Stimulated activated CD8-positive, alpha-beta memory T cell treated with anti-CD3 and anti-CD28 coated beads, Interleukin-4, amount 100 ng/mL, for 4 hours (primary cell): ENCODE measurements at regions not wholly inside any gene's neighbourhood (a gene's known extent, or its start where the extent isn't known, plus 50 kb on each side); places are given as distances from the start of the nearest gene placed in this dataset.
"Not testable (repeated sequence)": the region's sequence is repeated elsewhere in the genome, so short reads cannot be mapped to it uniquely, and the experiment has no call there.

Source experiments
- DNase-seq, 2 donors: peaks; one replicate each; pipeline ENCODE4 v3.0.0-alpha.2; 2020; ENCODE audit warnings: low read depth in 2 of 2, low spot score in 1 of 2

DNA sequence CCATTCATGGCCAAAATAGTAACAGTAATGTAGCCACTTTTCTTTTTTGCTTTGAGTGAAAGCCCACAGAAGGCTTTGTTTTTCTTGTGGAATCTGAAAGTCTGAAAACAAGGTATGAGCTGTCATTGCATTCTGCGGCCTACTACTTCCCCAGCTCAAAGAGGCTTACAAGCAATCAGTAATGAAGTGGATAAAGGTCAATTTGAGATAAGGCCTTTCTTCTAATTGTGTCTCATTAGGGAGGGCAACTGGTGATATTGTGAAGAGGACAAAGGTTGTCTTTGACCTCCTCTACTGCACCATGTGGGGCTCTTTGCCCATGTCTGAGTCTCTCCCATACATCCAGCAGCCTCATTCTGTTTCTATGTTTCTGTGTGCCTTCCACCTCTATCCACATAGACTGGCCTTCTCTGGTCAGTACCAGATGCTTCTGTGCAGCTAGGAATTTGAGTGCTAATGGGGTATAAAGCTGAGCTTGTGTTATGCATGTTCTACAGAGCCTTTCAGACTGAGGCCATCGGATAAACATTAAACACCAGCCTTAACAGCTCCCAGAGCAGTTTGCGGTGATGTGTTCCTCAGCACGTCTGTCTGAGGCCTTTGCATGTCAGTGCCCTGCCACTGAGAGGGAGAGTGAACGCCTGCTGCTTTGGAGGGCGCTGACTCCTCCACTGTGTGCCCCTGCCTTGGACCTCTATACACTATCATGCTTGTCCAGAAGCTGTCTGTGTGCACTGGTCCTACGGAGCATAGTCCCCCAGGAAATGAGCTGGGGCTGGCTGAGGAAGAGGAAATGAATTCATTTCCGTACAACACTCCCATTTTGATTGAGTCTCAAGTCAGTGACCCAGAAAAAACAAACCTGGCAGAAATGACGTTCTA is 80.2 kb downstream of the SH2D1A start:
- DNase-seq = no peak

- no peak for DNase-seq
Measured at GRCh38 chrX:124433186-124433585, 86.8 kb downstream of the SH2D1A start.

GRCh38 chrX:124435616-124436015 is 89.3 kb downstream of the SH2D1A start:
- DNase-seq = no peak

DNA sequence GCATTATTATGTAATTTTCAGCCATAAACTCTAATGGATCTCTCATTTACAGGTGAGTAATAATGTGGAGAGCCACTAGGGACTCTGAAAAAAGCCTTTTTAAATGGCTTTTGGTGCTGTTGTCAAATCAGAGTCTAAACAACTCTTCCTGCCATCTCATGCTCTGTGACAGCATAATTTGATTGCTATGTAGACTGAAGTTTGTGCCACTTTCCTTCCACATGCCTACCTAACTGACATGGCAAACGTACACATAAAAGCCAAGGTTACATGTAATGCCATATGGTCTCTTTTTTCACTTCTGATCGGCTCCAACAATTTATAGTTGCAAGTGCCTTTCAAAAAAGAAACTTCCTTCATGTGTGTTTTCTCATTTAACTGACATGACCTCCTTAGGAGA is 94.3 kb downstream of the SH2D1A start:
- no peak for DNase-seq

GRCh38 chrX:124441971-124442590 is 95.7 kb downstream of the SH2D1A start:
- no peak for DNase-seq

- DNase-seq = no peak
Measured at GRCh38 chrX:124455966-124456365, 109.6 kb downstream of the SH2D1A start.

DNA sequence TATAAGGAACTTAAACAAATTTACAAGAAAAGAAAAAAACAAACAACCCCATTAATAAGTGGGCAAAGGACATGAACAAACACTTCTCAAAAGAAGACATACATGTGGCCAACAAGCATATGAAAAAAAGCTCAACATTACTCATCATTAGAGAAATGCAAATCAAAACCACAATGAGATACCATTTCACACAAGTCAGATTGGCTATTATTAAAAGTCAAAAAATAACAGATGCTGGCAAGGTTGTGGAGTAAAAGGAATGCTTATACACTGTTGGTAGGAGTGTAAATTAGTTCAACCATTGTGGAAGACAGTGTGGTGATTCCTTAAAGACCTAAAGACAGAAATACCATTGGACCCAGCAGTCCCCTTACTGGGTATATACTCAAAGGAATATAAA is 113.5 kb downstream of the SH2D1A start:
- not testable (repeated sequence) for DNase-seq

- DNase-seq = no peak
Measured at GRCh38 chrX:124462931-124463330, 116.6 kb downstream of the SH2D1A start.

DNA sequence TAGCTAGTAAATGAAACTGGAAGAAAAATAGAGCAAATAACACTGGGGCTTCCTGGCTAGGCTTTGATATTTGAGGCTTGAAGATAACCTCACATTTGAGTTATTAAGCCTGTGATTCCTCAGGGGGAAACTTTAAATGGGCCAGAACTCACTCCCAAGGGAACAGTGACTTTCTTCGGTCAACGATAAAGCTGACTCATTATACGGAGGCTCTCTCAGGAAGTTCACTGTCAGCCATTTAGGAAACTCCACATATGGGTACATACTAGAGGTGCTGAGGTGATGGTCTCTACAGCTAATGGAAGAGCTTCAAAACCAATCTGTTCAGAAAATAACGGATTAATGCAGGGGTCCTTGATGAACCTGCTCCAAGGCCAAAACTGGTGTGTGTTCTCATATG is 120.8 kb downstream of the SH2D1A start:
- no peak for DNase-seq

GRCh38 chrX:124475358-124475757 is 129.0 kb downstream of the SH2D1A start:
- DNase-seq = no peak

GRCh38 chrX:124476562-124476961 is 130.2 kb downstream of the SH2D1A start:
- DNase-seq = no peak

DNA sequence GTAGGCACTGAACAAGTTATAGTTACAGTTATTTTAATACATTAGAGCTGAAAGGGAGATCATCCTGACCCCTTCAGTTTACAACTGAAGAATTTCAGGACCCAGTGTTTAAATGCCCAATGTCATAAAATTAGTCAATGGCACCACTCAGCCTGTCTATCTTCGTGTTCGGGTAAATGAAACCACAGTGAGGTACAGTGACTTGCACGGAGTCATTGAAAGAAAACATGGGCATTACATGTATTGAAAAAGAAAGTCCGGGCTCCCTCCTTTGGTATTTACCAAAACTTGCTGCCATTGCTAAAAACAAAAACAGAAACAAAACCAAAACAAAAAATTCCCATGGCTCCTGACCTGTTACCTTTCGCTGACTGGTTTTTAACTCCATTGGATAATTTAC is 131.7 kb downstream of the SH2D1A start:
- no peak for DNase-seq

GRCh38 chrX:124488412-124489161 is 142.2 kb downstream of the SH2D1A start:
- no peak for DNase-seq

DNA sequence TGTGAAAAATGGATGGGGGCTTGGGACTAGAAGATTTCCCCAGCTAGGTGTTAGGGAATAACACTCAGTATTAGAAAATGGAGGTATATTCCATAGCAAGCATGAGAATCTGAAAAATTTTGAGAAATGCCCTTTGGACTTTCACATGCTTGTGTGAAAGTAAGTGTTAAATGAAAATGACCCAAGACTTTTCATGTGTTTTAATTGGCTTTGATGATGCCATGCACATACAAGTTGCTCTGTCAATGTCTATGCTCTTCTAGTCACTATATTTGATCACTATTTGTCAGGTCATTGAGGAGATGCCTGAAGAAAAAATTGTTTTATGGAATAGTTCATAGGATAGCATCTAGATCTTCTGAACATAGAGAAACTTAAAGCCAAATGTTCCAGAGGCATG is 147.6 kb downstream of the SH2D1A start:
- DNase-seq = no peak

DNA sequence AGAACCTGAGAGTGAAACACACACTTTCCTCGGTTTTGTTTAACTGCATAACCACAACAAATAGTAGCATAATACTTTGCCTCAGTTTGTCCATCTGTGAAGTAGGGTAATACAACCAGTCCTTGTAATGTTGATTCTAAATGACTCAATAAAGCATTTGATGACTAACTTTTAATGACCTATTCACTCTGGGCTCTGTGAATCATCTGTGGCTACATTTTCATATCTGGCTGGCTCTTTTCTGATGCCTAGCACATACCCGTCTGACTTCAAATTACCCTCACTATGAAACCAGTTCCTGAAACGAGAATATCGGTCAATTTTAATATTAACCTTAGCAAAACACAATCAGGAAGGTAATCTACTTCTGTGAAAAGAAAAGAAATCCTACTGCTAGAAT is 151.0 kb downstream of the SH2D1A start:
- no peak for DNase-seq

GRCh38 chrX:124501586-124501985 is 155.2 kb downstream of the SH2D1A start:
- no peak for DNase-seq

DNA sequence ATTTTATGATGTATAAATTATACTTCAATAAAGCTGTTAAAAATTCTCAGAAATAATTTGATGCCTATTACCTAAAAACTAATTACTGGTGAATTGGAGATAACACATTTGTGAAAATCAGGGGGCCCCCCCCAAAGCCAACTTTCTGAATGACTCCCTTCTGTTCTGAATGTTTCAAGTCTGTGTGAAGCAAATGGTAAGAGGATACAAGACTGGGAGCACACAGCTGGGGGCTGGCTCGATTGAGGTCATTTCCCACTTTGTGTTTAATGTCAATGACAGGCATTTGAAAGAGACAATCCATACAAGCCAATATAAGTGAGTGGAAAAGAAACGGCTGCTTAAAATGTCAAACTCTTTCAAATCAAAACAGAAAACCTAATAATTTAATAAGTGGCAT is 155.8 kb downstream of the SH2D1A start:
- DNase-seq = no peak

DNA sequence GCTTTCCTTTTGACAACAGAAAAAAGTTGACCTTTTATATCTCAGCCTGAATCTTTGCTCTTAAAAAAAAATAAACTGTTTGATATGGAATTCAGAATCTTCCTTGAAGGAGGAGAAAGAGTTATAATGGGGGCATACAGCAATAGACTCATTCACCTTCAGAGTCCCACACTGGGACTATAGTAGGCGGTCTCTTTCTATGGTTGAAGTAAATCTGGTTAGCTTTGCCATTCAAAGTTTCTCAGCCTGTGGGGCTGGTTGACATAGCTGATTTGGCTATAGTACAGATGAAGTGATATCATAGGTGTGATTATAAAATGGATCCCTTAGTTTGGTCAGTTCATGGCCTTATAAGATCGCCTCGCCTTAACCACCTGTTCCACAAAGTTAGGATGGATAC is 156.2 kb downstream of the SH2D1A start:
- no peak for DNase-seq

DNA sequence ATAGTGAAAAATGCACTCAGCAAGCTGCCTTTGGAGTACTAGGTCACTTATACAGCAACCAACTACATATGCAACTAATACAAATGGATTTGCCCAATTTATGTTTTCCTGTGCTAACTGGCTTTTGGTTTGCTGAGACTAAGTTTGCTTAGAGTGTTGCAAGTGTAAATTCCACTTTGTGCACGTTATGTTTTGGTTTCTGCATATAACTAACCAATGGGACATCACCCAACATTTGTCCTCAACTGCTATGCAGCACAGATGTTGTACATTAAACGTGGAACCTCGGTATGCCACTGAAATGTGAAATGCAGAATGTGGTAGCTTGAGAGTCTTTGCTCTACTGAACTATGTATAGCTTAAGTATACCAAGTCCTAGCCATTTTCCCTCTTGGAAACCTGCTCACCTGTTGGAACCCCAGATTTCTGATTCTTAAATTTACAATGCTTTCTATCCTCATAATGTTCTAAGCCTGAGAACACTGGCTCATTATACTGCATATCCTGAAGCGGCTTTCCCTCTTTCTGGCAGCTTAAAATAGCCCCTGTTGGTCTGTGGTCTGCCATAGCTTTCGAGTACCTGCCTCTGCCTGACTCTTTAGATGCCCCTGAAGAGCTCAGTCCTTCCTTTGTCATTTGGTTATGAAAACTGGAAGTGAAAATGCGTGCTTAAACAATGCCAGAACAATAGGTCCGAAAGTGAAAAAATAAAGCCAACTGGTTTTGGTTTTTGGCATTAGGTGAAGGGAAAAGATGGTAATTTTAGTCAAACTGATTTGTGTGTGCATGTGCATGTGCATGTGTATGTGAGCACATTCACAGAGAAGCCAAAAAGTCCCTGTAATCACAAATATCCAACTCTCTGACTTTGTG is 158.0 kb downstream of the SH2D1A start:
- no peak for DNase-seq

GRCh38 chrX:124506066-124506465 is 159.7 kb downstream of the SH2D1A start:
- no peak for DNase-seq

DNA sequence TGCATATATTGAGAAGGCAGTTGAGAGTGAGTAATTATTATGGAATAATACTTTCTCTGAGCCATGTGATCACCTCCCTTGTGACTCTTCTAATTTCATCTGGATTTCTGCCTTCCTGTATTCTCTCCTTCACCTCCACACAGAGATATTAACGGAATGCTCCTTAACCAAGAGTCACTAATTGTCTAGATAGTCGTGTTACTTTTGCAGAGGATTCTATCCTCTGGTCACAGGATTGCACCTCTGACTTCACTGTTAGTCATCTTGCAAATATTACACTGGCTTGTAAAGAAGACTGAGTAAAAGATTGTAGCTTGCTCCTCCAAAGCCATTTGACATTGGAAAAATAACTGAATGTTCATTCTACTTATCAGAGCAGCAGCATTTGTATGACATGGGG is 160.9 kb downstream of the SH2D1A start:
- no peak for DNase-seq
